ENCODE measurements at regions not wholly inside any gene's neighbourhood (a gene's known extent, or its start where the extent isn't known, plus 50 kb on each side); places are given as distances from the start of the nearest gene placed in this dataset.

- DNase-seq (ENCODE audit: low spot score): no peak
- TF ChIP-seq, protein P1, sequence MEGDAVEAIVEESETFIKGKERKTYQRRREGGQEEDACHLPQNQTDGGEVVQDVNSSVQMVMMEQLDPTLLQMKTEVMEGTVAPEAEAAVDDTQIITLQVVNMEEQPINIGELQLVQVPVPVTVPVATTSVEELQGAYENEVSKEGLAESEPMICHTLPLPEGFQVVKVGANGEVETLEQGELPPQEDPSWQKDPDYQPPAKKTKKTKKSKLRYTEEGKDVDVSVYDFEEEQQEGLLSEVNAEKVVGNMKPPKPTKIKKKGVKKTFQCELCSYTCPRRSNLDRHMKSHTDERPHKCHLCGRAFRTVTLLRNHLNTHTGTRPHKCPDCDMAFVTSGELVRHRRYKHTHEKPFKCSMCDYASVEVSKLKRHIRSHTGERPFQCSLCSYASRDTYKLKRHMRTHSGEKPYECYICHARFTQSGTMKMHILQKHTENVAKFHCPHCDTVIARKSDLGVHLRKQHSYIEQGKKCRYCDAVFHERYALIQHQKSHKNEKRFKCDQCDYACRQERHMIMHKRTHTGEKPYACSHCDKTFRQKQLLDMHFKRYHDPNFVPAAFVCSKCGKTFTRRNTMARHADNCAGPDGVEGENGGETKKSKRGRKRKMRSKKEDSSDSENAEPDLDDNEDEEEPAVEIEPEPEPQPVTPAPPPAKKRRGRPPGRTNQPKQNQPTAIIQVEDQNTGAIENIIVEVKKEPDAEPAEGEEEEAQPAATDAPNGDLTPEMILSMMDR (IDR thresholded peaks at IDR 0.05; ENCODE audit: extremely low read depth, missing control alignments): peak; percentile 19
These were observed 111.9 kb upstream of the C21orf91 start for GRCh38 chr21:17931080-17931479.

GRCh38 chr21:17930093-17930492 lies 110.9 kb upstream of the C21orf91 start:
- DNase-seq (ENCODE audit: low spot score): no peak
- TF ChIP-seq, protein P1 (IDR thresholded peaks at IDR 0.05; ENCODE audit: extremely low read depth, missing control alignments): no peak

DNA sequence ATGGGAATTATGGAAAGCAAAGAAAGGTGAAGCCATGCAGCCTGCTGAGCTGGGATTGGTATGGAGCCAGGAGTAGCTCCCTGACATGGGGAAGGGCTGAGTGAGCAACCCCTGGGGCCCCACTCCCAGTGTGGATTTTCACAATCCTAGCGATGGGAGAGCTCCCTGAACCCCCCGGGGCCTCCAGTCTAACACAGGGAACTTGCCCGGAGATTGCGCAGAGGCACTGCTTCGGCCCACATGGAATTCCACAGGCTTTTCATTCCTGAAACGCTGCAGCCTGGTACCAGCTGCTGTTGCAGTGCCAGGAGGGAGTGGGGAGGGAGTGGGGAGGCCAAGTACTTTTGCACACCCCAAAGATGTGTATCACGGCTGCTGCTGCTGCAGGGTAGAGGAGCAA lies 110.4 kb upstream of the C21orf91 start:
- TF ChIP-seq, protein P1 (IDR thresholded peaks at IDR 0.05; ENCODE audit: extremely low read depth, missing control alignments): no peak
- DNase-seq (ENCODE audit: low spot score): no peak

DNA sequence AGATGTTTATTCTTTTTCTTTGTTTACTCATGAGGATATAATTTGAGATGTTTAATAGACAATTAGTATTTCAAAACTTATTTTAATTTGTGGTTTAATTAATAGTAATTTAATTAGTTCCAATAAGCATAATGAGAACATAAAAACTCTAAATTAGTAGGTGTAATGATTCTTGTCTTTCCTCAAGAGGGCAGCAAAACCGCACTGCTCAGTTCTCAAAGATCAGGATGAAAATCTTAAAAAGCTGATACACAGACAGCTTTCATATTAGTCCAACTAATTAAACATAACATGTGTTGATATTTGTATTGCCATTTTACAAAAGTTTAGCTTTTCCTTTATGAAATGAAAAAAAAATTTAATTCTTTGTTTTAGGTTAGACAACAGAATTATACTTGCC lies 106.7 kb upstream of the C21orf91 start:
- no peak for DNase-seq (ENCODE audit: low spot score)
- TF ChIP-seq, protein P1 (IDR thresholded peaks at IDR 0.05; ENCODE audit: extremely low read depth, missing control alignments): no peak

GRCh38 chr21:17925000-17925610 lies 105.9 kb upstream of the C21orf91 start:
- TF ChIP-seq, protein P1 (IDR thresholded peaks at IDR 0.05; ENCODE audit: extremely low read depth, missing control alignments): peak; percentile 83
- DNase-seq (ENCODE audit: low spot score): peak; percentile 69

DNA sequence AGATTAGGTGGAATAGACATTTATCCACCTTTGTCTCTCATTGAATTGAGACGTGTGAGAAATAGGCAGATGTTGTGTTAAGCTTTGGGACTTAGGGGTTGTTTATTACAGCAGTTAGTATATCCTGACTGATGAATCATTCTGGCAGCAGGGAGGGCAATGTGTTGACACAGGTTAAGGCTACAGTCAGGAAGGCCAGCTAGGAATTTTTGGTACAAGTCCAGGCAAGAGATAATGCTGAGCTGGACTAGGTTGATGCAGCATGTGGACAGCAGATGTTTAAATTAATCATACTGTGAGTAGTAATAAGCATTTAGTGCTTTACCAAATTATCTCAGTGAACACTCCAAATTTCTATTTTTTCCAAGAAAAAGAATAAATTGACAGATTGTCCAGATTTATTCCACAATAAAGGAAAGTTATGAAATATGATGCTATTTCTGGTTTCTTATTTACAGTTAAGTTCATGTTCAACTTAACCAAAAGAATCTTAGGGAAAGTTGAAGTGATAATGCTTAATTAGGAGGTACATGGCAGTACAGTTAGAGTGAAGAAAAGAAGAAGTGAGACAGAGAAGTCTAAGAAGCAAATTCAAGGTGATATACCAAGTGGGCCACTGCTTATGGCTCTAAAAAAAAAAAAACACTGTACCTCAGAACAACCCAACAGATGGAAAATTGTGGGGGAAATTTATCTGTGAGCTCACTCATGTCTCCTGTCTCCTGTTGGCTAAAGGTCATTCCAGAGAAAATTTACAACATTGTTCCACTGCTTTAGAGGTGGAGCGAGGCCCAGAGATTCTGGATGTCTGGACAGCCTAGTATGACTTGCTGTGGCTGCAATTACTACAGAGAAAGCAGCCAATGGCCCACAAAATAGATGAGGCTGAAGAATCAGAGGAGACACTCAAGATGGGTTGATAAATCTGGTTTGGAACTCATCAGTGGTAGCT lies 102.7 kb upstream of the C21orf91 start:
- no peak for DNase-seq (ENCODE audit: low spot score)
- TF ChIP-seq, protein P1 (IDR thresholded peaks at IDR 0.05; ENCODE audit: extremely low read depth, missing control alignments): no peak

GRCh38 chr21:17915976-17916375 lies 96.8 kb upstream of the C21orf91 start:
- no peak for DNase-seq (ENCODE audit: low spot score)
- TF ChIP-seq, protein P1 (IDR thresholded peaks at IDR 0.05; ENCODE audit: extremely low read depth, missing control alignments): no peak

Measured in GM20000 (cell line).